Loucy (cell line): ENCODE measurements at regions not wholly inside any gene's neighbourhood (a gene's known extent, or its start where the extent isn't known, plus 50 kb on each side); places are given as distances from the start of the nearest gene placed in this dataset.

Experiments
- CTCF ChIP-seq: fragments of 200-600 bp; sonication (generic); conservative IDR thresholded peaks from 2 replicates; pipeline ENCODE4 v1.5.1; 2014; ENCODE audit warnings: mild to moderate bottlenecking, antibody characterized with exemption, low read length
- EZH2phosphoT487 ChIP-seq: fragments of 200-600 bp; IDR thresholded peaks from 2 replicates; pipeline ENCODE4 v1.6.1; 2018; ENCODE audit warnings: antibody characterized with exemption, mild to moderate bottlenecking, moderate library complexity, borderline replicate concordance

- TF ChIP-seq EZH2phosphoT487 (no peak), CTCF (no peak)
Measured at GRCh38 chr4:123559955-123560871, 163.6 kb downstream of the SPRY1 start.
